ENCODE measurements at regions not wholly inside any gene's neighbourhood (a gene's known extent, or its start where the extent isn't known, plus 50 kb on each side); places are given as distances from the start of the nearest gene placed in this dataset.

- no peaks in the 10 kb centered on the region for H3K36me3 ChIP-seq (ENCODE audit: control insufficient read depth in 2 of 2, extremely low read depth in 1 of 2, insufficient read depth in 2 of 2, low read length in 2 of 2)
- no peak overlapping the region for H3K27ac ChIP-seq (ENCODE audit: control insufficient read depth, insufficient read depth, low read length)
- no peak overlapping the region for H3K4me2 ChIP-seq (ENCODE audit: control insufficient read depth, extremely low read depth, insufficient read depth, low read depth, low read length)
- no peak overlapping the region for H3K9ac ChIP-seq (ENCODE audit: control insufficient read depth, extremely low read depth, insufficient read depth, low read length)
- dilution Hi-C loops (cut with MboI; ENCODE audit: extremely low pct_ligation_motif_present, low sequenced_read_pairs), result no loop called here
- no peaks in the 10 kb centered on the region for H3K9me1 ChIP-seq (ENCODE audit: control insufficient read depth, extremely low read depth, insufficient read depth, low read length)
- DNase-seq (ENCODE audit: low read depth, low spot score) (no peak), FAIRE-seq (no peak)
- H2AFZ ChIP-seq (ENCODE audit: control insufficient read depth, low read length), result no peak overlapping the region
- no peak overlapping the region for H3K4me3 ChIP-seq (ENCODE audit: control insufficient read depth in 2 of 3, extremely low read depth in 1 of 3, insufficient read depth in 2 of 3, low read depth in 1 of 3, low read length in 3 of 3)
- H4K20me1 ChIP-seq (ENCODE audit: control insufficient read depth, extremely low read depth, insufficient read depth, low read length), result no peaks in the 10 kb centered on the region
- TF ChIP-seq EZH2 (IDR thresholded peaks at IDR 0.05; ENCODE audit: low read length) (no peak), CTCF (optimal IDR thresholded peaks at IDR 0.05 in 1 of 3, IDR thresholded peaks at IDR 0.05 in 1 of 3, conservative IDR thresholded peaks at IDR 0.05 in 1 of 3; ENCODE audit: extremely low read depth in 1 of 3, insufficient read depth in 2 of 3, low read length in 3 of 3) (no peak)
- no peaks in the 10 kb centered on the region for H3K4me1 ChIP-seq (ENCODE audit: control insufficient read depth, extremely low read depth, insufficient read depth, low read length)
- H3K27me3 ChIP-seq (ENCODE audit: control insufficient read depth, extremely low read depth, insufficient read depth, low read length), result no peaks in the 10 kb centered on the region
- no peaks in the 10 kb centered on the region for H3K79me2 ChIP-seq (ENCODE audit: control insufficient read depth, insufficient read depth, low read length)
- H3K9me3 ChIP-seq (ENCODE audit: control insufficient read depth, low read depth, low read length), result no peaks in the 10 kb centered on the region
Observed at GRCh38 chr3:153445817-153446216, 283.8 kb downstream of the RAP2B start.

GRCh38 chr3:153448151-153448829 is 286.3 kb downstream of the RAP2B start:
- TF ChIP-seq EZH2 (IDR thresholded peaks at IDR 0.05; ENCODE audit: low read length), result no peak
- no peak for TF ChIP-seq CTCF (optimal IDR thresholded peaks at IDR 0.05 in 1 of 3, IDR thresholded peaks at IDR 0.05 in 1 of 3, conservative IDR thresholded peaks at IDR 0.05 in 1 of 3; ENCODE audit: extremely low read depth in 1 of 3, insufficient read depth in 2 of 3, low read length in 3 of 3)

More at GRCh38 chr3:153448151-153448829, 286.3 kb downstream of the RAP2B start:
- H3K27ac ChIP-seq (ENCODE audit: control insufficient read depth, insufficient read depth, low read length), result no peak overlapping the region
- no peaks in the 10 kb centered on the region for H4K20me1 ChIP-seq (ENCODE audit: control insufficient read depth, extremely low read depth, insufficient read depth, low read length)
- no peak for FAIRE-seq
- no peak overlapping the region for H3K4me3 ChIP-seq (ENCODE audit: control insufficient read depth in 2 of 3, extremely low read depth in 1 of 3, insufficient read depth in 2 of 3, low read depth in 1 of 3, low read length in 3 of 3)
- H3K79me2 ChIP-seq (ENCODE audit: control insufficient read depth, insufficient read depth, low read length), result no peaks in the 10 kb centered on the region
- no peak overlapping the region for H3K9ac ChIP-seq (ENCODE audit: control insufficient read depth, extremely low read depth, insufficient read depth, low read length)
- no peak for DNase-seq (ENCODE audit: low read depth, low spot score)
- no peak overlapping the region for H3K4me2 ChIP-seq (ENCODE audit: control insufficient read depth, extremely low read depth, insufficient read depth, low read depth, low read length)
- no peaks in the 10 kb centered on the region for H3K9me3 ChIP-seq (ENCODE audit: control insufficient read depth, low read depth, low read length)
- no peaks in the 10 kb centered on the region for H3K27me3 ChIP-seq (ENCODE audit: control insufficient read depth, extremely low read depth, insufficient read depth, low read length)
- H3K9me1 ChIP-seq (ENCODE audit: control insufficient read depth, extremely low read depth, insufficient read depth, low read length), result no peaks in the 10 kb centered on the region
- dilution Hi-C loops (cut with MboI; ENCODE audit: extremely low pct_ligation_motif_present, low sequenced_read_pairs), result no loop called here
- H3K4me1 ChIP-seq (ENCODE audit: control insufficient read depth, extremely low read depth, insufficient read depth, low read length), result no peaks in the 10 kb centered on the region
- no peaks in the 10 kb centered on the region for H3K36me3 ChIP-seq (ENCODE audit: control insufficient read depth in 2 of 2, extremely low read depth in 1 of 2, insufficient read depth in 2 of 2, low read length in 2 of 2)
- no peak overlapping the region for H2AFZ ChIP-seq (ENCODE audit: control insufficient read depth, low read length)
